ENCODE measurements at regions not wholly inside any gene's neighbourhood (a gene's known extent, or its start where the extent isn't known, plus 50 kb on each side); places are given as distances from the start of the nearest gene placed in this dataset.

- no peak for TF ChIP-seq CTCF (conservative IDR thresholded peaks at IDR 0.05; ENCODE audit: low read length)
- no peak for TF ChIP-seq EZH2phosphoT487 (IDR thresholded peaks at IDR 0.05; ENCODE audit: borderline replicate concordance)
These were observed 164.7 kb upstream of the MEOX2 start for GRCh38 chr7:15851201-15851600.
